GM12892 (cell line): ENCODE measurements at regions not wholly inside any gene's neighbourhood (a gene's known extent, or its start where the extent isn't known, plus 50 kb on each side); places are given as distances from the start of the nearest gene placed in this dataset.

Source experiments
- POLR2A ChIP-seq: IDR thresholded peaks from 2 replicates; pipeline ENCODE4 v1.6.1; 2011; ENCODE audit warnings: low read depth, low read length, control low read depth
- POLR2AphosphoS5 ChIP-seq: IDR thresholded peaks from 2 replicates; pipeline ENCODE4 v1.6.1; 2011; ENCODE audit warnings: low read depth, low read length, control low read depth
- TAF1 ChIP-seq: IDR thresholded peaks from 2 replicates; pipeline ENCODE4 v1.6.1; 2011; ENCODE audit warnings: low read depth, mild to moderate bottlenecking, control low read depth, low read length, borderline replicate concordance

GRCh38 chr11:100546714-100547113 is 140.4 kb upstream of the ARHGAP42 start:
- TF ChIP-seq POLR2A (no peak), TAF1 (no peak), POLR2AphosphoS5 (no peak)
